ENCODE measurements at regions not wholly inside any gene's neighbourhood (a gene's known extent, or its start where the extent isn't known, plus 50 kb on each side); places are given as distances from the start of the nearest gene placed in this dataset.

GRCh38 chr7:45455662-45456061 lies 118.5 kb upstream of the ADCY1 start:
- TF ChIP-seq CTCF (conservative IDR thresholded peaks at IDR 0.05; ENCODE audit: low read depth in 2 of 2), result no peak
- TF ChIP-seq POLR2AphosphoS5 (IDR thresholded peaks at IDR 0.05; ENCODE audit: low read depth), result no peak
- no peak for TF ChIP-seq EZH2 (IDR thresholded peaks at IDR 0.05; ENCODE audit: low read depth, unreplicated experiment)
- no peak for TF ChIP-seq ETS1 (IDR thresholded peaks at IDR 0.05)
- no peak for TF ChIP-seq JUNB (IDR thresholded peaks at IDR 0.05; ENCODE audit: unreplicated experiment)
- no peak for TF ChIP-seq CREB1 (CRISPR knock-in tag; IDR thresholded peaks at IDR 0.05; ENCODE audit: low read depth)
- TF ChIP-seq REST (IDR thresholded peaks at IDR 0.05; ENCODE audit: unreplicated experiment), result no peak
- no peak for TF ChIP-seq ZNF114 (CRISPR knock-in tag; IDR thresholded peaks at IDR 0.05)
- TF ChIP-seq EZH2phosphoT487 (IDR thresholded peaks at IDR 0.05; ENCODE audit: unreplicated experiment), result no peak
- no peak for TF ChIP-seq NANOG (IDR thresholded peaks at IDR 0.05; ENCODE audit: borderline replicate concordance)
- TF ChIP-seq STAT1 (IDR thresholded peaks at IDR 0.05; ENCODE audit: unreplicated experiment), result no peak
- TF ChIP-seq ZNF331 (CRISPR knock-in tag; IDR thresholded peaks at IDR 0.05; ENCODE audit: low read depth), result no peak
- TF ChIP-seq ZNF462 (CRISPR knock-in tag; IDR thresholded peaks at IDR 0.05), result no peak

All from GM23338 (cell line).